HL-60 (cell line): ENCODE measurements at regions not wholly inside any gene's neighbourhood (a gene's known extent, or its start where the extent isn't known, plus 50 kb on each side); places are given as distances from the start of the nearest gene placed in this dataset.

Experiments used
- DNase-seq, 2 experiments: peaks; one replicate each; pipeline ENCODE4 v3.0.0-alpha.2; 2010 to 2020; ENCODE audit warnings: low read depth in 1 of 2, low spot score in 1 of 2
- H3K27ac ChIP-seq: fragments of 250-450 bp; sonication (Bioruptor Pico); replicated peaks from 2 replicates; pipeline ENCODE4 v1.5.1; 2020; ENCODE audit warnings: mild to moderate bottlenecking, moderate library complexity
- H3K27me3 ChIP-seq: fragments of 250-450 bp; sonication (Bioruptor Pico); 2 replicates; pipeline ENCODE4 v1.5.1; 2021; ENCODE audit warnings: mild to moderate bottlenecking, moderate library complexity; ENCODE audit not compliant: insufficient read depth, poor library complexity, severe bottlenecking
- H3K4me3 ChIP-seq: replicated peaks from 2 replicates; pipeline ENCODE4 v1.5.1; 2011; ENCODE audit warnings: mild to moderate bottlenecking, control low read depth, low read length; ENCODE audit not compliant: insufficient read depth
- GABPA ChIP-seq: IDR thresholded peaks from 2 replicates; pipeline ENCODE4 v1.6.1; 2012; ENCODE audit warnings: low read depth
- POLR2AphosphoS5 ChIP-seq: IDR thresholded peaks from 2 replicates; pipeline ENCODE4 v1.6.1; 2012; ENCODE audit warnings: low read depth
- SPI1 ChIP-seq: IDR thresholded peaks from 2 replicates; pipeline ENCODE4 v1.6.1; 2012; ENCODE audit warnings: low read depth, mild to moderate bottlenecking, borderline replicate concordance
- TF ChIP-seq, protein P1 (sequence below): IDR thresholded peaks from 2 replicates; pipeline ENCODE4 v1.6.1; 2012; ENCODE audit warnings: low read depth; ENCODE audit not compliant: insufficient replicate concordance
- TF ChIP-seq, protein P2 (sequence below): IDR thresholded peaks from one replicate; pipeline ENCODE4 v1.5.1; 2011; ENCODE audit warnings: low read length, control low read depth, inconsistent platforms; ENCODE audit not compliant: insufficient read depth

DNA sequence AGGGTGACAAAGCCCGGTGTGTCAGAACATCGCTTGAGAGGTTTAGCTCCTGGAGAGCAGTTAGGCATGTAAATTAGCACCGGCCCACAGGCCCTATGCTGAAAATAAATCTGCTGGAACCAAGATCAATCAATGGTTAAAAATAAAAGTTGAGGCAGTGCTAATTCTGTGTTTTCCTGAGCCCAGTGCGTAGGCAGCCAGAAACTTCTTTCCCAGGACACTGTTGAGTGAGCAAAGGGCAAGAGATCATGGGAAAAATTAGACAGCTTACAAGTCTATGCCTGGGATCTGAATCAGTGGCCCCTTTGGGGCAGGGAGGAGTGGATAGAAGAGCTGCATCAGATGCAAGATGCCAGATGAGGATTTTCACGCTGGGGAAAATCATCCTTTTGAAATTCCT is 539.2 kb downstream of the BUD13 start:
- DNase-seq: no peak
- Histone ChIP-seq H3K27ac (no peak overlapping the region), H3K27me3 (no peaks in the 10 kb centered on the region), H3K4me3 (no peak overlapping the region)
- TF ChIP-seq, protein P1, sequence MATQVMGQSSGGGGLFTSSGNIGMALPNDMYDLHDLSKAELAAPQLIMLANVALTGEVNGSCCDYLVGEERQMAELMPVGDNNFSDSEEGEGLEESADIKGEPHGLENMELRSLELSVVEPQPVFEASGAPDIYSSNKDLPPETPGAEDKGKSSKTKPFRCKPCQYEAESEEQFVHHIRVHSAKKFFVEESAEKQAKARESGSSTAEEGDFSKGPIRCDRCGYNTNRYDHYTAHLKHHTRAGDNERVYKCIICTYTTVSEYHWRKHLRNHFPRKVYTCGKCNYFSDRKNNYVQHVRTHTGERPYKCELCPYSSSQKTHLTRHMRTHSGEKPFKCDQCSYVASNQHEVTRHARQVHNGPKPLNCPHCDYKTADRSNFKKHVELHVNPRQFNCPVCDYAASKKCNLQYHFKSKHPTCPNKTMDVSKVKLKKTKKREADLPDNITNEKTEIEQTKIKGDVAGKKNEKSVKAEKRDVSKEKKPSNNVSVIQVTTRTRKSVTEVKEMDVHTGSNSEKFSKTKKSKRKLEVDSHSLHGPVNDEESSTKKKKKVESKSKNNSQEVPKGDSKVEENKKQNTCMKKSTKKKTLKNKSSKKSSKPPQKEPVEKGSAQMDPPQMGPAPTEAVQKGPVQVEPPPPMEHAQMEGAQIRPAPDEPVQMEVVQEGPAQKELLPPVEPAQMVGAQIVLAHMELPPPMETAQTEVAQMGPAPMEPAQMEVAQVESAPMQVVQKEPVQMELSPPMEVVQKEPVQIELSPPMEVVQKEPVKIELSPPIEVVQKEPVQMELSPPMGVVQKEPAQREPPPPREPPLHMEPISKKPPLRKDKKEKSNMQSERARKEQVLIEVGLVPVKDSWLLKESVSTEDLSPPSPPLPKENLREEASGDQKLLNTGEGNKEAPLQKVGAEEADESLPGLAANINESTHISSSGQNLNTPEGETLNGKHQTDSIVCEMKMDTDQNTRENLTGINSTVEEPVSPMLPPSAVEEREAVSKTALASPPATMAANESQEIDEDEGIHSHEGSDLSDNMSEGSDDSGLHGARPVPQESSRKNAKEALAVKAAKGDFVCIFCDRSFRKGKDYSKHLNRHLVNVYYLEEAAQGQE: no peak
- TF ChIP-seq SPI1: no peak
- TF ChIP-seq POLR2AphosphoS5: no peak
- no peak for TF ChIP-seq GABPA
- TF ChIP-seq, protein P2, sequence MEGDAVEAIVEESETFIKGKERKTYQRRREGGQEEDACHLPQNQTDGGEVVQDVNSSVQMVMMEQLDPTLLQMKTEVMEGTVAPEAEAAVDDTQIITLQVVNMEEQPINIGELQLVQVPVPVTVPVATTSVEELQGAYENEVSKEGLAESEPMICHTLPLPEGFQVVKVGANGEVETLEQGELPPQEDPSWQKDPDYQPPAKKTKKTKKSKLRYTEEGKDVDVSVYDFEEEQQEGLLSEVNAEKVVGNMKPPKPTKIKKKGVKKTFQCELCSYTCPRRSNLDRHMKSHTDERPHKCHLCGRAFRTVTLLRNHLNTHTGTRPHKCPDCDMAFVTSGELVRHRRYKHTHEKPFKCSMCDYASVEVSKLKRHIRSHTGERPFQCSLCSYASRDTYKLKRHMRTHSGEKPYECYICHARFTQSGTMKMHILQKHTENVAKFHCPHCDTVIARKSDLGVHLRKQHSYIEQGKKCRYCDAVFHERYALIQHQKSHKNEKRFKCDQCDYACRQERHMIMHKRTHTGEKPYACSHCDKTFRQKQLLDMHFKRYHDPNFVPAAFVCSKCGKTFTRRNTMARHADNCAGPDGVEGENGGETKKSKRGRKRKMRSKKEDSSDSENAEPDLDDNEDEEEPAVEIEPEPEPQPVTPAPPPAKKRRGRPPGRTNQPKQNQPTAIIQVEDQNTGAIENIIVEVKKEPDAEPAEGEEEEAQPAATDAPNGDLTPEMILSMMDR: no peak

DNA sequence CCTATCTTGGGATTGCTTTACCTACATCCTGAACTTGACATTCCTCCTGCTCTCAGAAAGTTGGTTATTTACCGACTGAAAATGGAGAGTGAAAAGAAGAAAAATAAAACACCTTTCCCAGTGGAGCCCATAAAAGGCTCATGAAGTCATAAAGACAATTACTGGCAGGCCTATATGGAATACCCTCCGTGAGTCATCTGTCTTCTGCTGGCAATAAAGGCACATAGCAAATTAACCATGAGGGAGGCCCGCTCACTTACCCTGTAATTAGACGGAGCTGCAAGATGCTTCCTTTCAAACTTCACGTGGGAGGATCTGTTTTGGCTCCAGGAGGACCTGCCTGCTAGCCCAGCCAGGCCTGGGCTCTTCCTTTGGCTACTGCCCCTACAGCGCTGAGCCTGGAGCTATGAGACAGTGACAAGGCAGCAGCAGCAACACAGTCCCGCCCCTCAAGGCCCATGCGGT is 540.4 kb downstream of the BUD13 start:
- no peak for TF ChIP-seq GABPA
- no peak for TF ChIP-seq POLR2AphosphoS5
- TF ChIP-seq, protein P2: no peak
- no peak for TF ChIP-seq SPI1
- TF ChIP-seq, protein P1: no peak
- H3K4me3 ChIP-seq: no peak overlapping the region
- H3K27me3 ChIP-seq: no peaks in the 10 kb centered on the region
- H3K27ac ChIP-seq: no peak overlapping the region
- no peak for DNase-seq

DNA sequence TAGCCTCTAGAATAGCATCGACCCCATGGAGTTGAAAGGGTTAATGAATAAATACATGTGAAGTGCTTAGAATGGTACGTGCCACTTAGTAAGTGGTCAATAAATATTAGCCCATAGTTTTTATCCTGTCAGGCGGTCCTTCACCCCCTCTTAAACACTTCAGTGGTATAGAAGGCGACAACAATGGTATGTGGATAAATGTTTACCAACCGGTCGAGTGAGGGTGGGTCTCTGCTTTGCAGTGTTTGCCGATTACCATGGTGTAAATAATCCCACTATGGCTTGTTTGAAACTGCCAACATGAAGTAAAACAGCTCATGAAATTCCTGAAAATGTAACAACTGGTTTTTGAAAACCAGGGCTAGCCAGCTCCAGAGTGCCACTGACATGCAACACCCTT is 541.2 kb downstream of the BUD13 start:
- H3K27me3 ChIP-seq: no peaks in the 10 kb centered on the region
- TF ChIP-seq GABPA (no peak), POLR2AphosphoS5 (no peak), SPI1 (no peak)
- TF ChIP-seq, protein P1: no peak
- TF ChIP-seq, protein P2: no peak
- no peak overlapping the region for H3K27ac ChIP-seq
- no peak for DNase-seq
- no peak overlapping the region for H3K4me3 ChIP-seq
